Liver (tissue), 8 donors: ENCODE measurements at regions not wholly inside any gene's neighbourhood (a gene's known extent, or its start where the extent isn't known, plus 50 kb on each side); places are given as distances from the start of the nearest gene placed in this dataset.

Experiments used
- DNase-seq: peaks from one replicate; pipeline ENCODE4 v3.0.0-alpha.2; 2017; ENCODE audit warnings: low spot score
- H3K27ac ChIP-seq, 2 donors: one replicate each; pipeline ENCODE4 v1.7.0; 2013; ENCODE audit warnings: inconsistent platforms in 2 of 2, low read length in 2 of 2, control low read depth in 1 of 2, low read depth in 1 of 2, mild to moderate bottlenecking in 1 of 2
- H3K27me3 ChIP-seq, 4 donors: one replicate each; pipeline versions ENCODE4 v1.6.1 to v1.7.0; 2013; ENCODE audit warnings: low read length in 3 of 4, inconsistent platforms in 1 of 4, mild to moderate bottlenecking in 1 of 4, moderate library complexity in 1 of 4; ENCODE audit not compliant: control insufficient read depth in 4 of 4, insufficient read depth in 4 of 4
- H3K36me3 ChIP-seq, 4 donors: one replicate each; pipeline versions ENCODE4 v1.6.1 to v1.7.0; 2013; ENCODE audit warnings: low read length in 3 of 4, mild to moderate bottlenecking in 3 of 4, low read depth in 1 of 4, moderate library complexity in 1 of 4; ENCODE audit not compliant: control insufficient read depth in 4 of 4, insufficient read depth in 3 of 4
- H3K4me1 ChIP-seq, 4 donors: one replicate each; pipeline versions ENCODE4 v1.6.1 to v1.7.0; 2013; ENCODE audit warnings: low read length in 3 of 4, mild to moderate bottlenecking in 3 of 4, moderate library complexity in 1 of 4; ENCODE audit not compliant: control insufficient read depth in 4 of 4, insufficient read depth in 4 of 4
- H3K4me3 ChIP-seq, 3 donors: one replicate each; pipeline versions ENCODE4 v1.6.1 to v1.7.0; 2013; ENCODE audit warnings: low read length in 3 of 3, control low read depth in 1 of 3, low read depth in 1 of 3, mild to moderate bottlenecking in 1 of 3
- H3K9ac ChIP-seq, 2 donors: one replicate each; pipeline ENCODE4 v1.7.0; 2013; ENCODE audit warnings: low read length in 2 of 2, mild to moderate bottlenecking in 2 of 2, moderate library complexity in 2 of 2, control low read depth in 1 of 2, low read depth in 1 of 2
- H3K9me3 ChIP-seq, 4 donors: one replicate each; pipeline versions ENCODE4 v1.6.1 to v1.7.0; 2013; ENCODE audit warnings: low read length in 3 of 4; ENCODE audit not compliant: control insufficient read depth in 4 of 4
- FOXA1 ChIP-seq: IDR thresholded peaks from 2 replicates; pipeline ENCODE4 v1.6.1; 2016; ENCODE audit warnings: antibody characterized with exemption
- FOXA2 ChIP-seq: IDR thresholded peaks from 2 replicates; pipeline ENCODE4 v1.6.1; 2016; ENCODE audit warnings: antibody characterized with exemption
- GABPA ChIP-seq, 2 donors: IDR thresholded peaks in 1 of 2; conservative IDR thresholded peaks in 1 of 2; 2 replicates each; pipeline ENCODE4 v1.6.1; 2016; ENCODE audit warnings: antibody characterized with exemption in 2 of 2, mild to moderate bottlenecking in 1 of 2, moderate library complexity in 1 of 2
- HNF4A ChIP-seq, 2 donors: conservative IDR thresholded peaks; 2 replicates each; pipeline ENCODE4 v1.6.1; 2016; ENCODE audit warnings: antibody characterized with exemption in 2 of 2, mild to moderate bottlenecking in 2 of 2
- JUND ChIP-seq, 2 donors: IDR thresholded peaks; 2 replicates each; pipeline ENCODE4 v1.6.1; 2016; ENCODE audit warnings: antibody characterized with exemption in 2 of 2
- RXRA ChIP-seq, 2 donors: IDR thresholded peaks; 2 replicates each; pipeline ENCODE4 v1.6.1; 2017 to 2018; ENCODE audit warnings: antibody characterized with exemption in 2 of 2, mild to moderate bottlenecking in 1 of 2
- SP1 ChIP-seq: IDR thresholded peaks from 2 replicates; pipeline ENCODE4 v1.6.1; 2018; ENCODE audit warnings: antibody characterized with exemption, mild to moderate bottlenecking
- TAF1 ChIP-seq: conservative IDR thresholded peaks from 2 replicates; pipeline ENCODE4 v1.6.1; 2016; ENCODE audit warnings: antibody characterized with exemption, mild to moderate bottlenecking
- WGBS: extraction: QIAGEN DNeasy Blood & Tissue Kit; methylation state at CpG from one replicate; pipeline ENCODE4 v1.1.7; 2013; 5-methylcytosine and 5-hydroxymethylcytosine counted together
- TF ChIP-seq, protein P1 (sequence below): fragments of 150-350 bp; IDR thresholded peaks from 2 replicates; pipeline ENCODE4 v1.5.1; 2017; ENCODE audit warnings: improper control_type of control experiment, low read depth, low read length; ENCODE audit not compliant: missing input control
- TF ChIP-seq, protein P2 (sequence below): IDR thresholded peaks from 2 replicates; pipeline ENCODE4 v1.6.1; 2016; ENCODE audit warnings: antibody characterized with exemption
- donor health status: healthy.
- donor health status: healthy.
- donor health status: healthy.
- donor health status: healthy.
- donor health status: healthy.

DNA sequence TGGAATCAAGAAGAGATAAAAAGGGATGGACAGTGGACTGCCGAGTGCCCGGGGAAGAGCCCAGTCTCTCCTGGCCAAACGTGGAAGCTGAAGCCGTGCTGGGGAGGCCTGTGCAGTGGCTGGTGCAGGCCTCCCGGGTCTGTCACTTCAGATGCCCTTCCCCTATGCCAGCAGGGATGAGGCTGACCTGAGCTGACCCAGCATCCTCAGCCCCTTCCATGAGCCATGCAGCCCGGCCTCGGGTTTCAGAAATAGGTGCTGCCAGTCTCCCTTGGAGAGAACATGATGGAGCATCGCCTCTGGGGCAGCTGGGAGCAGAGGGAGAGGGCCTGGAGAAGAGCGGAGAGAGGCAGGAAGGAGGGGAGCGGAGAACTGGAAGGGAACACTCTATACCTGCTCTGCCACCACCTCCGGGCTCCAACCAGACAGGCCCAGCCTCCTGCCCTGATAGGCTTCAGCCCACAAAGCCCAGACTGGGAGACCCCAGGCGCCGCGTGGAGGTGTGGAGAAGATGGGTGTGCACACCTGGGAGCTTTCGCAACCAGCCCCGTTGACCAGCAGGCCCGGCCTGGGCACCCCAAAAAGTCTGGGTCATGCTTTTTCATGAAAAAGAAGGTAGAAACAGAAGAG, 68.6 kb upstream of the PPP2R2D start:
- Histone ChIP-seq H3K4me1 (no peaks in the 10 kb centered on the region), H3K4me3 (no peak overlapping the region), H3K27me3 (no peaks in the 10 kb centered on the region), H3K9me3 (no peaks in the 10 kb centered on the region), H3K27ac (no peak overlapping the region), H3K36me3 (no peaks in the 10 kb centered on the region), H3K9ac (no peak overlapping the region)
- TF ChIP-seq, protein P1, sequence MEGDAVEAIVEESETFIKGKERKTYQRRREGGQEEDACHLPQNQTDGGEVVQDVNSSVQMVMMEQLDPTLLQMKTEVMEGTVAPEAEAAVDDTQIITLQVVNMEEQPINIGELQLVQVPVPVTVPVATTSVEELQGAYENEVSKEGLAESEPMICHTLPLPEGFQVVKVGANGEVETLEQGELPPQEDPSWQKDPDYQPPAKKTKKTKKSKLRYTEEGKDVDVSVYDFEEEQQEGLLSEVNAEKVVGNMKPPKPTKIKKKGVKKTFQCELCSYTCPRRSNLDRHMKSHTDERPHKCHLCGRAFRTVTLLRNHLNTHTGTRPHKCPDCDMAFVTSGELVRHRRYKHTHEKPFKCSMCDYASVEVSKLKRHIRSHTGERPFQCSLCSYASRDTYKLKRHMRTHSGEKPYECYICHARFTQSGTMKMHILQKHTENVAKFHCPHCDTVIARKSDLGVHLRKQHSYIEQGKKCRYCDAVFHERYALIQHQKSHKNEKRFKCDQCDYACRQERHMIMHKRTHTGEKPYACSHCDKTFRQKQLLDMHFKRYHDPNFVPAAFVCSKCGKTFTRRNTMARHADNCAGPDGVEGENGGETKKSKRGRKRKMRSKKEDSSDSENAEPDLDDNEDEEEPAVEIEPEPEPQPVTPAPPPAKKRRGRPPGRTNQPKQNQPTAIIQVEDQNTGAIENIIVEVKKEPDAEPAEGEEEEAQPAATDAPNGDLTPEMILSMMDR: no peak
- TF ChIP-seq SP1 (no peak), FOXA1 (no peak), RXRA (IDR thresholded peaks at IDR 0.05) (no peak), GABPA (IDR thresholded peaks at IDR 0.05 in 1 of 2, conservative IDR thresholded peaks at IDR 0.05 in 1 of 2) (no peak), JUND (IDR thresholded peaks at IDR 0.05) (no peak)
- no peak for DNase-seq
- 91% methylated on average over 17 of the region's 17 CpGs for whole genome bisulfite sequencing

DNA sequence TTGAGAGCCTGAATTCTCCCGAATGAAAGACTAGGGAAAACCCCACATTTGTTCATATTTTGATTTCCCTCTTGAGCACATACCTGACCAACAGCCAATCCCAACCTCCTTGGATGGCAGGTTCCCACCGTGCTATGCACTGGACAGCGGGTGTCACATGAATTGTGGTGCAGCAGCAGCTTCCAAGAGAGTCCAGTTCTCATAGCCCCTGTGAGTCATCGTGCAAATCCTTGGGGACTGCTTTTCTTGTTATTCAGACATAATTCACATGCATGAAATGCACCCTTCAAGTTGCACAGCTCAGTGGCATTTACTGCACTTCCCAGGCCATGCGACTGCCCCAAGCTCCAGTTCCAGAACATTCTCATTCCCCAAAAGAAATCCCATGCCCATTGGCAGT, 67.8 kb upstream of the PPP2R2D start:
- Histone ChIP-seq H3K36me3 (no peaks in the 10 kb centered on the region), H3K27ac (no peak overlapping the region), H3K9ac (no peak overlapping the region), H3K9me3 (no peaks in the 10 kb centered on the region), H3K4me1 (no peaks in the 10 kb centered on the region), H3K4me3 (no peak overlapping the region), H3K27me3 (no peaks in the 10 kb centered on the region)
- TF ChIP-seq HNF4A (conservative IDR thresholded peaks at IDR 0.05): no peak
- TF ChIP-seq JUND (IDR thresholded peaks at IDR 0.05): no peak
- no peak for TF ChIP-seq SP1
- WGBS: 87% methylated on average over 5 of the region's 5 CpGs
- no peak for DNase-seq

DNA sequence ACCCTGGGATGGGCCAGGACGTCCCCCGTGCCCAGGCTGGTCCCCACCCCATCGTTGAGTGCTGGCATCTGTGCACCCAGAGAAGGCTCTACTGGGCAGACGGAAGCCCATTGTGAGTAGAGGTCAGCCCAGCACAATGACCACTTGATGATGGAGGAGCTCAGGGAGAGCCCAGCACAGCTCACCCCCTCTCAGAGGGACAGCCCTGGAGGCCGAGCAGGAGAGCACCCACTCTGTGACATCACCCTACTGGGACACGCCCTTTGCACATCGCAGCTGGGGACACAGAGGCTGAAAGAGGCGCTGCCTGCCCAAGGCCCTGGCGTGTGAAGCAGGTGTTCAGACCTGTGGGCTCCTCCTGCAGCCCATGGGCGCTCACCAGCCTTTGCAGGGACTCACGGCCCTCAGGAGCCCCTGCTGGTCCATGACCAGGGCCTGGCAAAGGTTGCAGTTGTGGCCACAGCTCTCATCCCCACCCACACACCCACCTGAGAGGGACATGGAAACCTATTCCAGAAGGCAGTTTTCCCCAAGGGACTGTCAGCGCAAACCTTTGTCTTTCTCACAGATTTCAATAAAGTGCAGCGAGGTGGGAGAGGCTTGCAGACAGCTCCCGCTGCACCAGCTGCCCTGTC, 67.2 kb upstream of the PPP2R2D start:
- H3K27ac ChIP-seq: no peak overlapping the region
- 91% methylated on average over 14 of the region's 14 CpGs for WGBS
- H3K4me3 ChIP-seq: no peak overlapping the region
- no peaks in the 10 kb centered on the region for H3K36me3 ChIP-seq
- TF ChIP-seq TAF1 (no peak), HNF4A (conservative IDR thresholded peaks at IDR 0.05) (no peak), JUND (IDR thresholded peaks at IDR 0.05) (no peak), FOXA2 (no peak)
- TF ChIP-seq, protein P2, sequence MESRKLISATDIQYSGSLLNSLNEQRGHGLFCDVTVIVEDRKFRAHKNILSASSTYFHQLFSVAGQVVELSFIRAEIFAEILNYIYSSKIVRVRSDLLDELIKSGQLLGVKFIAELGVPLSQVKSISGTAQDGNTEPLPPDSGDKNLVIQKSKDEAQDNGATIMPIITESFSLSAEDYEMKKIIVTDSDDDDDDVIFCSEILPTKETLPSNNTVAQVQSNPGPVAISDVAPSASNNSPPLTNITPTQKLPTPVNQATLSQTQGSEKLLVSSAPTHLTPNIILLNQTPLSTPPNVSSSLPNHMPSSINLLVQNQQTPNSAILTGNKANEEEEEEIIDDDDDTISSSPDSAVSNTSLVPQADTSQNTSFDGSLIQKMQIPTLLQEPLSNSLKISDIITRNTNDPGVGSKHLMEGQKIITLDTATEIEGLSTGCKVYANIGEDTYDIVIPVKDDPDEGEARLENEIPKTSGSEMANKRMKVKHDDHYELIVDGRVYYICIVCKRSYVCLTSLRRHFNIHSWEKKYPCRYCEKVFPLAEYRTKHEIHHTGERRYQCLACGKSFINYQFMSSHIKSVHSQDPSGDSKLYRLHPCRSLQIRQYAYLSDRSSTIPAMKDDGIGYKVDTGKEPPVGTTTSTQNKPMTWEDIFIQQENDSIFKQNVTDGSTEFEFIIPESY: no peak
- no peaks in the 10 kb centered on the region for H3K27me3 ChIP-seq
- H3K9ac ChIP-seq: no peak overlapping the region
- DNase-seq: no peak
- no peaks in the 10 kb centered on the region for H3K9me3 ChIP-seq
- no peaks in the 10 kb centered on the region for H3K4me1 ChIP-seq
